Stimulated activated naive CD8-positive, alpha-beta T cell treated with anti-CD3 and anti-CD28 coated beads, Interleukin-15, Interleukin-2, amounts not matched to agents 100 U/mL and 50 U/mL, for 24 hours (primary cell): ENCODE measurements at regions not wholly inside any gene's neighbourhood (a gene's known extent, or its start where the extent isn't known, plus 50 kb on each side); places are given as distances from the start of the nearest gene placed in this dataset.

Experiments
- ATAC-seq: fragments of 150-1000 bp; cut with Tn5 transposase; one replicate; pipeline ENCODE4 v1.10.0; 2021
- DNase-seq: peaks from one replicate; pipeline ENCODE4 v3.0.0; 2021

GRCh38 chr4:18571301-18571761 is 549.8 kb upstream of the LCORL start:
- ATAC-seq: no peak
- DNase-seq: no peak

- no peak for DNase-seq
- no peak for ATAC-seq
Measured at GRCh38 chr4:18570370-18570769, 548.8 kb upstream of the LCORL start.

- DNase-seq: no peak
- ATAC-seq: no peak
Measured at GRCh38 chr4:18568600-18568999, 547.0 kb upstream of the LCORL start.

- DNase-seq (no peak), ATAC-seq (no peak)
Measured at GRCh38 chr4:18566970-18567799, 545.6 kb upstream of the LCORL start.

GRCh38 chr4:18559492-18559891 is 537.9 kb upstream of the LCORL start:
- no peak for DNase-seq
- no peak for ATAC-seq

GRCh38 chr4:18556402-18556801 is 534.8 kb upstream of the LCORL start:
- DNase-seq (no peak), ATAC-seq (no peak)

GRCh38 chr4:18540349-18540748 is 518.8 kb upstream of the LCORL start:
- no peak for ATAC-seq

GRCh38 chr4:18538121-18538520 is 516.6 kb upstream of the LCORL start:
- ATAC-seq: no peak
- no peak for DNase-seq

More at GRCh38 chr4:18540349-18540748, 518.8 kb upstream of the LCORL start:
- no peak for DNase-seq

- ATAC-seq (no peak), DNase-seq (no peak)
Measured at GRCh38 chr4:18536428-18536827, 514.9 kb upstream of the LCORL start.

- no peak for DNase-seq
- no peak for ATAC-seq
Measured at GRCh38 chr4:18535948-18536347, 514.4 kb upstream of the LCORL start.

GRCh38 chr4:18533262-18533775 is 511.8 kb upstream of the LCORL start:
- ATAC-seq: no peak
- no peak for DNase-seq

GRCh38 chr4:18531731-18532130 is 510.2 kb upstream of the LCORL start:
- ATAC-seq (no peak), DNase-seq (no peak)

- ATAC-seq: no peak
- no peak for DNase-seq
Measured at GRCh38 chr4:18529482-18529881, 507.9 kb upstream of the LCORL start.

- no peak for ATAC-seq
Measured at GRCh38 chr4:18524667-18525066, 503.1 kb upstream of the LCORL start.

GRCh38 chr4:18518098-18518497 is 496.5 kb upstream of the LCORL start:
- ATAC-seq (no peak), DNase-seq (no peak)

More at GRCh38 chr4:18524667-18525066, 503.1 kb upstream of the LCORL start:
- no peak for DNase-seq

GRCh38 chr4:18513861-18514260 is 492.3 kb upstream of the LCORL start:
- ATAC-seq: no peak
- no peak for DNase-seq

- DNase-seq: no peak
- ATAC-seq: no peak
Measured at GRCh38 chr4:18512718-18513117, 491.2 kb upstream of the LCORL start.

- DNase-seq (no peak), ATAC-seq (no peak)
Measured at GRCh38 chr4:18511727-18512126, 490.2 kb upstream of the LCORL start.

- DNase-seq (no peak), ATAC-seq (no peak)
Measured at GRCh38 chr4:18508786-18509185, 487.2 kb upstream of the LCORL start.

- no peak for ATAC-seq
Measured at GRCh38 chr4:18480928-18481327, 459.4 kb upstream of the LCORL start.

GRCh38 chr4:18480342-18480741 is 458.8 kb upstream of the LCORL start:
- DNase-seq (no peak), ATAC-seq (no peak)

More at GRCh38 chr4:18480928-18481327, 459.4 kb upstream of the LCORL start:
- DNase-seq: no peak

- ATAC-seq: no peak
- DNase-seq: no peak
Measured at GRCh38 chr4:18479825-18480224, 458.3 kb upstream of the LCORL start.

GRCh38 chr4:18463987-18464559 is 442.5 kb upstream of the LCORL start:
- peak; percentile 23 for ATAC-seq
- DNase-seq: no peak
